Stimulated activated effector memory CD8-positive, alpha-beta T cell treated with anti-CD3 and anti-CD28 coated beads, Interleukin-12 subunit alpha, Interleukin-12 subunit beta, amount 100 ng/mL, for 72 hours (primary cell): ENCODE measurements at regions not wholly inside any gene's neighbourhood (a gene's known extent, or its start where the extent isn't known, plus 50 kb on each side); places are given as distances from the start of the nearest gene placed in this dataset.
A peak's percentile ranks its signal among the peaks of the same experiment; 100 is the strongest.

Experiments used
- ATAC-seq: fragments of 150-1000 bp; cut with Tn5 transposase; 2 replicates; pipeline ENCODE4 v1.10.0; 2021
- DNase-seq, 2 donors: peaks; one replicate each; pipeline ENCODE4 v3.0.0; 2021 to 2022; ENCODE audit warnings: low spot score in 2 of 2
- H3K27ac Mint-ChIP-seq: one replicate; pipeline ENCODE4 v1.8.0; 2022; ENCODE audit warnings: mild to moderate bottlenecking, mixed read lengths
- H3K36me3 Mint-ChIP-seq: one replicate; pipeline ENCODE4 v1.8.0; 2022; ENCODE audit warnings: mild to moderate bottlenecking, mixed read lengths
- H3K4me1 Mint-ChIP-seq: one replicate; pipeline ENCODE4 v1.8.0; 2022; ENCODE audit warnings: mixed read lengths
- H3K4me3 Mint-ChIP-seq: one replicate; pipeline ENCODE4 v1.8.0; 2022; ENCODE audit warnings: mild to moderate bottlenecking, mixed read lengths
- H3K9me3 Mint-ChIP-seq: one replicate; pipeline ENCODE4 v1.8.0; 2022; ENCODE audit warnings: mixed read lengths

- Mint-ChIP-seq H3K36me3 (no peaks in the 10 kb centered on the region), H3K9me3 (peaks cover 8% of the 10 kb centered on the region), H3K4me3 (no peak overlapping the region), H3K27ac (no peak overlapping the region), H3K4me1 (no peaks in the 10 kb centered on the region)
- ATAC-seq (no peak), DNase-seq (no peak)
Measured at GRCh38 chr2:6211236-6211635, 519.1 kb downstream of the SOX11 start.

GRCh38 chr2:6212491-6212890 lies 520.3 kb downstream of the SOX11 start:
- H3K4me1 Mint-ChIP-seq = no peaks in the 10 kb centered on the region
- H3K36me3 Mint-ChIP-seq = no peaks in the 10 kb centered on the region
- no peak overlapping the region for H3K4me3 Mint-ChIP-seq
- no peak for ATAC-seq
- no peak for DNase-seq
- H3K9me3 Mint-ChIP-seq = peaks cover 8% of the 10 kb centered on the region
- no peak overlapping the region for H3K27ac Mint-ChIP-seq

- no peak for ATAC-seq
- Mint-ChIP-seq H3K36me3 (no peaks in the 10 kb centered on the region), H3K4me3 (no peak overlapping the region), H3K27ac (no peak overlapping the region), H3K4me1 (no peaks in the 10 kb centered on the region), H3K9me3 (peaks cover 8% of the 10 kb centered on the region)
- no peak for DNase-seq
Measured at GRCh38 chr2:6213056-6213780, 521.0 kb downstream of the SOX11 start.

GRCh38 chr2:6214471-6214870 lies 522.3 kb downstream of the SOX11 start:
- DNase-seq (no peak), ATAC-seq (no peak)
- Mint-ChIP-seq H3K4me1 (no peaks in the 10 kb centered on the region), H3K4me3 (no peak overlapping the region), H3K9me3 (peaks cover 5% of the 10 kb centered on the region), H3K27ac (no peak overlapping the region), H3K36me3 (no peaks in the 10 kb centered on the region)

- Mint-ChIP-seq H3K4me3 (no peak overlapping the region), H3K9me3 (peaks cover 5% of the 10 kb centered on the region), H3K36me3 (no peaks in the 10 kb centered on the region), H3K4me1 (no peaks in the 10 kb centered on the region), H3K27ac (no peak overlapping the region)
- DNase-seq = no peak
- ATAC-seq = no peak
Measured at GRCh38 chr2:6215053-6215452, 522.9 kb downstream of the SOX11 start.

- Mint-ChIP-seq H3K4me1 (no peaks in the 10 kb centered on the region), H3K4me3 (no peak overlapping the region), H3K9me3 (peaks cover 7% of the 10 kb centered on the region), H3K36me3 (no peaks in the 10 kb centered on the region), H3K27ac (no peak overlapping the region)
- DNase-seq (no peak), ATAC-seq (no peak)
Measured at GRCh38 chr2:6216234-6216633, 524.0 kb downstream of the SOX11 start.

- no peak overlapping the region for H3K4me3 Mint-ChIP-seq
- H3K27ac Mint-ChIP-seq = no peak overlapping the region
- H3K9me3 Mint-ChIP-seq = peaks cover 2% of the 10 kb centered on the region
- no peaks in the 10 kb centered on the region for H3K4me1 Mint-ChIP-seq
- DNase-seq (no peak), ATAC-seq (no peak)
- no peaks in the 10 kb centered on the region for H3K36me3 Mint-ChIP-seq
Measured at GRCh38 chr2:6218926-6219325, 526.7 kb downstream of the SOX11 start.

- no peaks in the 10 kb centered on the region for H3K4me1 Mint-ChIP-seq
- no peaks in the 10 kb centered on the region for H3K36me3 Mint-ChIP-seq
- no peak overlapping the region for H3K27ac Mint-ChIP-seq
- H3K4me3 Mint-ChIP-seq = no peak overlapping the region
- peaks cover 2% of the 10 kb centered on the region for H3K9me3 Mint-ChIP-seq
- DNase-seq (no peak), ATAC-seq (no peak)
Measured at GRCh38 chr2:6219906-6220305, 527.7 kb downstream of the SOX11 start.

GRCh38 chr2:6222296-6222695 lies 530.1 kb downstream of the SOX11 start:
- Mint-ChIP-seq H3K9me3 (peaks cover 2% of the 10 kb centered on the region), H3K36me3 (no peaks in the 10 kb centered on the region), H3K27ac (no peak overlapping the region), H3K4me3 (no peak overlapping the region), H3K4me1 (no peaks in the 10 kb centered on the region)
- DNase-seq (no peak), ATAC-seq (no peak)

- no peaks in the 10 kb centered on the region for H3K4me1 Mint-ChIP-seq
- no peak overlapping the region for H3K27ac Mint-ChIP-seq
- ATAC-seq = peak; percentile 16
- H3K36me3 Mint-ChIP-seq = no peaks in the 10 kb centered on the region
- DNase-seq = no peak
- H3K9me3 Mint-ChIP-seq = peaks cover 6% of the 10 kb centered on the region
- no peak overlapping the region for H3K4me3 Mint-ChIP-seq
Measured at GRCh38 chr2:6224267-6224666, 532.1 kb downstream of the SOX11 start.

GRCh38 chr2:6228251-6228650 lies 536.1 kb downstream of the SOX11 start:
- DNase-seq (no peak), ATAC-seq (no peak)
- H3K27ac Mint-ChIP-seq = no peak overlapping the region
- H3K36me3 Mint-ChIP-seq = no peaks in the 10 kb centered on the region
- no peaks in the 10 kb centered on the region for H3K4me1 Mint-ChIP-seq
- H3K9me3 Mint-ChIP-seq = peaks cover 6% of the 10 kb centered on the region
- H3K4me3 Mint-ChIP-seq = no peak overlapping the region

- H3K4me1 Mint-ChIP-seq = no peaks in the 10 kb centered on the region
- DNase-seq (no peak), ATAC-seq (no peak)
- peaks cover 6% of the 10 kb centered on the region for H3K9me3 Mint-ChIP-seq
- no peak overlapping the region for H3K27ac Mint-ChIP-seq
- no peaks in the 10 kb centered on the region for H3K36me3 Mint-ChIP-seq
- no peak overlapping the region for H3K4me3 Mint-ChIP-seq
Measured at GRCh38 chr2:6231166-6231565, 539.0 kb downstream of the SOX11 start.

- no peak overlapping the region for H3K27ac Mint-ChIP-seq
- ATAC-seq = no peak
- peaks cover 2% of the 10 kb centered on the region for H3K9me3 Mint-ChIP-seq
- no peak overlapping the region for H3K4me3 Mint-ChIP-seq
- DNase-seq = no peak
- no peaks in the 10 kb centered on the region for H3K4me1 Mint-ChIP-seq
- no peaks in the 10 kb centered on the region for H3K36me3 Mint-ChIP-seq
Measured at GRCh38 chr2:6233993-6234392, 541.8 kb downstream of the SOX11 start.

GRCh38 chr2:6234702-6235101 lies 542.5 kb downstream of the SOX11 start:
- no peak overlapping the region for H3K27ac Mint-ChIP-seq
- H3K36me3 Mint-ChIP-seq = no peaks in the 10 kb centered on the region
- no peak overlapping the region for H3K4me3 Mint-ChIP-seq
- ATAC-seq = no peak
- DNase-seq = no peak
- H3K4me1 Mint-ChIP-seq = no peaks in the 10 kb centered on the region
- peaks cover 3% of the 10 kb centered on the region for H3K9me3 Mint-ChIP-seq

GRCh38 chr2:6236317-6236716 lies 544.1 kb downstream of the SOX11 start:
- Mint-ChIP-seq H3K9me3 (peaks cover 7% of the 10 kb centered on the region), H3K36me3 (no peaks in the 10 kb centered on the region), H3K27ac (no peak overlapping the region), H3K4me3 (no peak overlapping the region), H3K4me1 (no peaks in the 10 kb centered on the region)
- DNase-seq (no peak), ATAC-seq (no peak)

- Mint-ChIP-seq H3K36me3 (no peaks in the 10 kb centered on the region), H3K4me1 (no peaks in the 10 kb centered on the region), H3K9me3 (peaks cover 7% of the 10 kb centered on the region), H3K27ac (no peak overlapping the region), H3K4me3 (no peak overlapping the region)
- DNase-seq (no peak), ATAC-seq (no peak)
Measured at GRCh38 chr2:6237039-6237660, 545.0 kb downstream of the SOX11 start.
